ENCODE measurements at regions not wholly inside any gene's neighbourhood (a gene's known extent, or its start where the extent isn't known, plus 50 kb on each side); places are given as distances from the start of the nearest gene placed in this dataset.
"Not testable (repeated sequence)": the region's sequence is repeated elsewhere in the genome, so short reads cannot be mapped to it uniquely, and the experiment has no call there.

- no peak for DNase-seq
Observed at GRCh38 chr13:55583953-55584593, 1556.6 kb upstream of the PRR20A start.

- no peak for DNase-seq
Observed at GRCh38 chr13:55602784-55603183, 1537.9 kb upstream of the PRR20A start.

- no peak for DNase-seq
Observed at GRCh38 chr13:55606045-55606665, 1534.6 kb upstream of the PRR20A start.

GRCh38 chr13:55613429-55614187 lies 1527.1 kb upstream of the PRR20A start:
- DNase-seq: no peak

- DNase-seq: no peak
Observed at GRCh38 chr13:55615081-55615480, 1525.6 kb upstream of the PRR20A start.

- no peak for DNase-seq
Observed at GRCh38 chr13:55617241-55617640, 1523.5 kb upstream of the PRR20A start.

- DNase-seq: no peak
Observed at GRCh38 chr13:55627221-55627620, 1513.5 kb upstream of the PRR20A start.

GRCh38 chr13:55632402-55632801 lies 1508.3 kb upstream of the PRR20A start:
- DNase-seq: no peak

- no peak for DNase-seq
Observed at GRCh38 chr13:55649485-55649884, 1491.2 kb upstream of the PRR20A start.

GRCh38 chr13:55652657-55653056 lies 1488.1 kb upstream of the PRR20A start:
- no peak for DNase-seq

- no peak for DNase-seq
Observed at GRCh38 chr13:55653497-55653896, 1487.2 kb upstream of the PRR20A start.

- DNase-seq: no peak
Observed at GRCh38 chr13:55654243-55654642, 1486.5 kb upstream of the PRR20A start.

GRCh38 chr13:55660264-55660663 lies 1480.5 kb upstream of the PRR20A start:
- not testable (repeated sequence) for DNase-seq

- no peak for DNase-seq
Observed at GRCh38 chr13:55660851-55661250, 1479.9 kb upstream of the PRR20A start.

- DNase-seq: no peak
Observed at GRCh38 chr13:55661505-55661904, 1479.2 kb upstream of the PRR20A start.

GRCh38 chr13:55664178-55664577 lies 1476.5 kb upstream of the PRR20A start:
- no peak for DNase-seq

- peak; percentile 28 for DNase-seq
Observed at GRCh38 chr13:55669051-55669450, 1471.7 kb upstream of the PRR20A start.

- no peak for DNase-seq
Observed at GRCh38 chr13:55673910-55674309, 1466.8 kb upstream of the PRR20A start.

- no peak for DNase-seq
Observed at GRCh38 chr13:55682776-55683175, 1457.9 kb upstream of the PRR20A start.

- DNase-seq: no peak
Observed at GRCh38 chr13:55705526-55705925, 1435.2 kb upstream of the PRR20A start.

GRCh38 chr13:55705971-55706370 lies 1434.7 kb upstream of the PRR20A start:
- peak; percentile 5 for DNase-seq

- no peak for DNase-seq
Observed at GRCh38 chr13:55714120-55714519, 1426.6 kb upstream of the PRR20A start.

GRCh38 chr13:55727683-55728082 lies 1413.0 kb upstream of the PRR20A start:
- no peak for DNase-seq

- no peak for DNase-seq
Observed at GRCh38 chr13:55728247-55728646, 1412.5 kb upstream of the PRR20A start.
